ENCODE measurements at regions not wholly inside any gene's neighbourhood (a gene's known extent, or its start where the extent isn't known, plus 50 kb on each side); places are given as distances from the start of the nearest gene placed in this dataset.

DNA sequence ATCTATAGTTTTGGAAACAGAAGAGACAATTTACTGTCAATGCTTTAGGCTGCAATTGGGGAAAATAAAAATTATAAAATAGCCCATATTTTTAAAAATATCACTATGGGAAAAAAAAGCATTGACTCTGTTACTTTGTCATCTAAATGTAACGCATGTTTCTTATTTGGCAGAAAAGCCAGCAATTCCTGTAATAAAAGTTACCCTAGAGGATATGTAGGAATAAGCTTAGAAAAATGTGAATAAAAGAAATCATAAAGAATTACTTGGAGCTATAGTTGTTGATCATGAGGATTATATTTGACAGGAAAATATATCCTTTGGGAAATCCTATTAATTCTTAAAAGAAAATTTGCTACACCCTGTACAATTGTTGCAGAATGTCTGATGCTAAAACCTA, 515.4 kb upstream of the IL12A start:
- TF ChIP-seq, protein P1, sequence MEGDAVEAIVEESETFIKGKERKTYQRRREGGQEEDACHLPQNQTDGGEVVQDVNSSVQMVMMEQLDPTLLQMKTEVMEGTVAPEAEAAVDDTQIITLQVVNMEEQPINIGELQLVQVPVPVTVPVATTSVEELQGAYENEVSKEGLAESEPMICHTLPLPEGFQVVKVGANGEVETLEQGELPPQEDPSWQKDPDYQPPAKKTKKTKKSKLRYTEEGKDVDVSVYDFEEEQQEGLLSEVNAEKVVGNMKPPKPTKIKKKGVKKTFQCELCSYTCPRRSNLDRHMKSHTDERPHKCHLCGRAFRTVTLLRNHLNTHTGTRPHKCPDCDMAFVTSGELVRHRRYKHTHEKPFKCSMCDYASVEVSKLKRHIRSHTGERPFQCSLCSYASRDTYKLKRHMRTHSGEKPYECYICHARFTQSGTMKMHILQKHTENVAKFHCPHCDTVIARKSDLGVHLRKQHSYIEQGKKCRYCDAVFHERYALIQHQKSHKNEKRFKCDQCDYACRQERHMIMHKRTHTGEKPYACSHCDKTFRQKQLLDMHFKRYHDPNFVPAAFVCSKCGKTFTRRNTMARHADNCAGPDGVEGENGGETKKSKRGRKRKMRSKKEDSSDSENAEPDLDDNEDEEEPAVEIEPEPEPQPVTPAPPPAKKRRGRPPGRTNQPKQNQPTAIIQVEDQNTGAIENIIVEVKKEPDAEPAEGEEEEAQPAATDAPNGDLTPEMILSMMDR (IDR thresholded peaks at IDR 0.05; ENCODE audit: control extremely low read depth, extremely low read depth): no peak
- 90 to 93% methylated on average over 1 of the region's 1 CpG for WGBS, 2 donors
- Histone ChIP-seq H3K9ac (ENCODE audit: insufficient read depth in 1 of 2, low read length in 2 of 2) (no peak overlapping the region), H3K27ac (ENCODE audit: low read depth in 1 of 2, low read length in 1 of 2) (no peak overlapping the region), H3K4me1 (ENCODE audit: control insufficient read depth in 5 of 5, insufficient read depth in 5 of 5, low read length in 5 of 5) (no peaks in the 10 kb centered on the region), H3K9me3 (ENCODE audit: control insufficient read depth in 4 of 4, insufficient read depth in 3 of 4, low read length in 3 of 4) (no peaks in the 10 kb centered on the region), H3K36me3 (ENCODE audit: control insufficient read depth in 4 of 4, insufficient read depth in 4 of 4, low read length in 4 of 4) (no peaks in the 10 kb centered on the region), H3K4me3 (no peak overlapping the region), H3K27me3 (ENCODE audit: control insufficient read depth in 3 of 3, insufficient read depth in 3 of 3, low read length in 2 of 3) (no peaks in the 10 kb centered on the region)
- ATAC-seq (ENCODE audit: insufficient read depth, low FRiP score) (no peak), DNase-seq (no peak)

DNA sequence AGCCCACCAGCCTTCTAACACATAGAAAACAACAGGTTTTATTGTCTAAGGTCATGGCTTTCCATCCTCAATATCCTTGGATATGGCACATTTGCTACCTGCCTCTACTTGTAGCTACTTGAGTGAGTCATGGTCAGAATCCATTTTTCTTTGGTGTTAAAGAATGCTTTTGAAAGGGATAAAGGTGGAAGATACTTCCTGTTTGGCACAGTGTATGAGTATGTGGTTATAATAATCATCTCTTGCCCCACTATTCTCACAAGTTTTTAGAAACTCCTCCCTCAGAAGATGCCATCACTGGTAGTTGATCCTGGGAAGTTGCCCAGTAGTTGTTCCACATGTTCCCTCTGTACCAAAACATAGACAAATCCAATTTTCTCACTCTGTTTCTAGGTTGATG, 508.6 kb upstream of the IL12A start:
- no peak for ATAC-seq (ENCODE audit: insufficient read depth, low FRiP score)
- TF ChIP-seq, protein P1 (IDR thresholded peaks at IDR 0.05; ENCODE audit: control extremely low read depth, extremely low read depth): no peak

DNA sequence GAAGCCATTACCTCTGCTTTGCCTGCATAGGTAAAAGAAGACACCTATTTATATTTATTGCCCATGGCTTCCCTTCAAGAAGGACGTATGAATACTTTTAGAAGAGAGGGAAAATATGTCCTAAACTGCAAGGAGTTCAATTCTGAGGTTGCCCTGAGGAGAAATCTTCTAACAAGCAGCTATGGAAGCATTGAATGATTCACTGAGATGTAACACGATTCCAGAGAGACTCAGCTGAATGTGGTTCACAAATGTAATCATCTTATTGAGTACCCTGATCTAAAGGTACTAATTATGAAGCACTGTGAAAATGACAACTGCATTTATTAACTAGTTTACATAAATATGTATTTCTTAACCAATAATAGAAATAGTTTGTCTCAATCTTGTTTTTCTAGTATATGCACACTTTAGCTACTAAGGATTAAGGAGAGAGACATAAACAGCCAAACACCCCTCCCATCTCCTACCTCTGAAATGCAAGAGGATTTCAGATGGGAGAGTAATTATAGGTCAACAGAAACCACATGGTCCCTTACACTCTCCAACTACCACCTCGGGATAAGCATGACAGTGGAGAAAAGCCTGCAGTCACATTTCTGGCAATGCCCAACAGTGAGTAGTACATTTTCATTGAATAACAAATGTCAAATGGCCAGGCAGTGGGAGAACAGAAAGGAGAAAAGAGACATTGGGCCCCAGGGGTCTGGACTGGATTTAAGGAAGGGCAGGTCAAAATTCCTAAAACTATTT, 506.2 kb upstream of the IL12A start:
- H3K36me3 ChIP-seq (ENCODE audit: control insufficient read depth in 4 of 4, insufficient read depth in 4 of 4, low read length in 4 of 4): no peaks in the 10 kb centered on the region
- H3K9me3 ChIP-seq (ENCODE audit: control insufficient read depth in 4 of 4, insufficient read depth in 3 of 4, low read length in 3 of 4): peaks cover 0 to 5% (median 2%) of the 10 kb centered on the region in 4 donors
- TF ChIP-seq, protein P1 (IDR thresholded peaks at IDR 0.05; ENCODE audit: control extremely low read depth, extremely low read depth): no peak
- H3K4me1 ChIP-seq (ENCODE audit: control insufficient read depth in 5 of 5, insufficient read depth in 5 of 5, low read length in 5 of 5): no peaks in the 10 kb centered on the region
- no peaks in the 10 kb centered on the region for H3K27me3 ChIP-seq (ENCODE audit: control insufficient read depth in 3 of 3, insufficient read depth in 3 of 3, low read length in 2 of 3)
- no peak for DNase-seq
- 50 to 52% methylated on average over 3 of the region's 3 CpGs for WGBS, 2 donors
- no peak overlapping the region for H3K27ac ChIP-seq (ENCODE audit: low read depth in 1 of 2, low read length in 1 of 2)
- no peak overlapping the region for H3K4me3 ChIP-seq
- no peak for ATAC-seq (ENCODE audit: insufficient read depth, low FRiP score)
- H3K9ac ChIP-seq (ENCODE audit: insufficient read depth in 1 of 2, low read length in 2 of 2): no peak overlapping the region

More for the DNA sequence above, 508.6 kb upstream of the IL12A start:
- H3K27me3 ChIP-seq (ENCODE audit: control insufficient read depth in 3 of 3, insufficient read depth in 3 of 3, low read length in 2 of 3): no peaks in the 10 kb centered on the region
- no peak for DNase-seq
- no peak overlapping the region for H3K9ac ChIP-seq (ENCODE audit: insufficient read depth in 1 of 2, low read length in 2 of 2)
- H3K4me1 ChIP-seq (ENCODE audit: control insufficient read depth in 5 of 5, insufficient read depth in 5 of 5, low read length in 5 of 5): no peaks in the 10 kb centered on the region
- no peak overlapping the region for H3K27ac ChIP-seq (ENCODE audit: low read depth in 1 of 2, low read length in 1 of 2)
- H3K4me3 ChIP-seq: no peak overlapping the region
- no peaks in the 10 kb centered on the region for H3K36me3 ChIP-seq (ENCODE audit: control insufficient read depth in 4 of 4, insufficient read depth in 4 of 4, low read length in 4 of 4)
- no peaks in the 10 kb centered on the region for H3K9me3 ChIP-seq (ENCODE audit: control insufficient read depth in 4 of 4, insufficient read depth in 3 of 4, low read length in 3 of 4)

DNA sequence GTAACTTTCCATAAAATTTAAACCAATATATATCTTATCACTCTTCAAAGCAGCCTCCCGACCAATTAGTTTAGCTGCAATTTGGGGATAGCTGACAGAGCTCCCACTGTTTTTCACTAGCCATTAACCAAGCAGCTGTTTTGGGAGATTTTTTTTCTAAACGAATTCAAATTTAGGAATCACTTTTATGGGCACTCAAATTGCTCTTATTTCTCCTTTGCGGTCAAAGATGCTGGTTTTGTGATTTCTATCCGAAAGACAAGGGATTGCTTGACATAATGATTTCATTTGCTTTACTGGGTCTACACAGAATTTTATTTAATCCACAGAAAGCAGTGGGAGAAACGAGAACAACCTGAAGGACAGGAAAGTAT, 505.7 kb upstream of the IL12A start:
- H3K27ac ChIP-seq (ENCODE audit: low read depth in 1 of 2, low read length in 1 of 2): no peak overlapping the region
- 73 to 77% methylated on average over 5 of the region's 5 CpGs for WGBS, 2 donors
- H3K9me3 ChIP-seq (ENCODE audit: control insufficient read depth in 4 of 4, insufficient read depth in 3 of 4, low read length in 3 of 4): peaks cover 0 to 5% (median 2%) of the 10 kb centered on the region in 4 donors
- H3K36me3 ChIP-seq (ENCODE audit: control insufficient read depth in 4 of 4, insufficient read depth in 4 of 4, low read length in 4 of 4): no peaks in the 10 kb centered on the region
- H3K27me3 ChIP-seq (ENCODE audit: control insufficient read depth in 3 of 3, insufficient read depth in 3 of 3, low read length in 2 of 3): no peaks in the 10 kb centered on the region
- TF ChIP-seq, protein P1 (IDR thresholded peaks at IDR 0.05; ENCODE audit: control extremely low read depth, extremely low read depth): no peak
- no peak overlapping the region for H3K4me3 ChIP-seq
- H3K4me1 ChIP-seq (ENCODE audit: control insufficient read depth in 5 of 5, insufficient read depth in 5 of 5, low read length in 5 of 5): no peaks in the 10 kb centered on the region
- DNase-seq: no peak
- no peak for ATAC-seq (ENCODE audit: insufficient read depth, low FRiP score)
- no peak overlapping the region for H3K9ac ChIP-seq (ENCODE audit: insufficient read depth in 1 of 2, low read length in 2 of 2)
